HG03103 (cell line): ENCODE measurements at regions not wholly inside any gene's neighbourhood (a gene's known extent, or its start where the extent isn't known, plus 50 kb on each side); places are given as distances from the start of the nearest gene placed in this dataset.

Source experiments
- ATAC-seq: cut with Tn5 transposase; IDR thresholded peaks from one replicate; pipeline ENCODE4 v1.9.1; 2021; ENCODE audit warnings: low read depth; ENCODE audit not compliant: unreplicated experiment

DNA sequence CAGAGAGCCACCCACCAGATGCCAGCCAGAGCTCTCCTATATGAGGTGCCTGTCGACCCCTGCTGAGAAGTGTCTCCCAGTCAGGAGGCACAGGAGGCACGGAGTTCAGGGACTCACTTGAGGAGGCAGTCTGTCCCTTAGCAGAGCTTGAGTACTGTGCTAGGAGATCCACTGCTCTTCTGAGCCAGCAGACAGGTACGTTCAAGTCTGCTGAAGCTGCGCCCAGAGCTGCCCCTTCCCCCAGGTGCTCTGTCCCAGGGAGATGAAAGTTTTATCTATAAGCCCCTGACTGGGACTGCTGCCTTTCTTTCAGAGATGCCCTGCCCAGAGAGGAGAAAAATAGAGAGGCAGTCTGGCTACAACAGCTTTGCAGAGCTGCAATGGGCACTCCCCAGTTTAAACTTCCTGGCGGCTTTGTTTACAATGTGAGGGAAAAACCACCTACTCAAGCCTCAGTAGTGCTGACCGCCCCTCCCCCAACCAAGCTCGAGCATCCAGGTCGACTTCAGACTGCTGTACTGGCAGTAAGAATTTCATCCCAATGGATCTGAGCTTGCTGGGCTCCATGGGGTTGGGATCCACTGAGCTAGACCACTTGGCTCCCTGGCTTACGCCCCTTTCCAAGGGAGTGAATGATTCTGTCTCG lies 146.7 kb upstream of the USP15 start:
- no peak for ATAC-seq

DNA sequence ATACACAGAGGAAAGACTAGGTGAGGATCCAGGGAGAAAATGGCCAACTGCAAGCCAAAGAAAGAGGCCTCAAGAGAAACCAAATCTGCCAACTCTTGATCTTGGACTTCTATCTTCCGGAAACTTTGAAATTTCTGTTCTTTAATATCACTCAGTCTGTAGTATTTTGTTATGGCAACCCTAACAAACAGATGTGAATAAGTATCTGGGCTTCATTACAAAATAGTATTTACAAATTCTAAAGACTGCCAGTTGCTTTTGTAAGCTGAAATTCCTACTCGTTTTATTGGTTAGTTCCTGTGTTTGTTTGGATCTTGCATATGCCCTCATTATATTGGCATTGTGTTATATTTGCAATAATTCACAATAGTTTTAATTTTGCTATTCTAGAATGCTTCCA lies 143.2 kb upstream of the USP15 start:
- ATAC-seq = no peak

DNA sequence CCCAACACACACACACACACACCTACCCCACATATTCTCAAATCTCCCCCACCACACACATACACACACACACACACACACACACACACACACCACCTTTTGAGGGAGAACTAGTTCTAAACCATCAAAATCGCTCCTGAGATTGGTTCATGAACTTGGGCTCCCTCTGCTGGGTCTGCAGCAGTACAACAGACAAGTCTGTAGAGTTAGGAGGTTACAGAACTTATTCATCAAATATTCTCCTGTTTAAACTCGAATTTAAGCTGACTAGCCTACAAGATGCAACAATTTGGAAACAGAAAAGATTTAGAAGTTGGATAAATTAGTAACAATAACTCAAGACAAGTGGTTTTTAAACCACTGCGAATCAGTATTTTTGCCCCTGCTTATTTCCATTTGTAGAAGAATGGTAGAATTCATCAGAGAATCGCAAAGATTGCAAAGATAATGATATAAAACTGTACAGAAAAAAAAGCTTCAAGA lies 136.4 kb upstream of the USP15 start:
- peak; percentile 91 for ATAC-seq

GRCh38 chr12:62127516-62127915 lies 132.7 kb upstream of the USP15 start:
- no peak for ATAC-seq

GRCh38 chr12:62128175-62128975 lies 131.8 kb upstream of the USP15 start:
- ATAC-seq = no peak

- no peak for ATAC-seq
These were observed 130.9 kb upstream of the USP15 start for GRCh38 chr12:62129291-62129690.

GRCh38 chr12:62130402-62130801 lies 129.8 kb upstream of the USP15 start:
- ATAC-seq = no peak

- no peak for ATAC-seq
These were observed 129.2 kb upstream of the USP15 start for GRCh38 chr12:62130834-62131552.

DNA sequence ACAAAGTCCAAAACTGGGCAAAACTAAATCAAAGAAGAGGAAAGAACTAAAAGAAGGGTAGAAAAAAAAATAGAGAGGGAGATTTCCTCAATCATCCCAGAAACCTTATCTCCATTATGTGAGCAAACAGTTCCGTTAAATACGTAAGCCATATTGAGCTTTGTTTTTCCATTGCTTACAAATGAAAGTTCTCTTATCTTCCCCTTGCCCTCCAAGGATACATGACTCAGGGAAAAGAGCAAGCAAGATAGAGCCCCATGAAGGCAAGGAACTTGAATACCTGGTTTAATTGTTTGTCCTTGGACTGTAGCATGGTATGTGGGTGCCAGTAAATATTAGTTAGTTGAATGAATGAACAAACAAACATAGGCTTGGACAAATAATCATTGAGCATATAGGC lies 126.8 kb upstream of the USP15 start:
- ATAC-seq = no peak

GRCh38 chr12:62135553-62136200 lies 124.5 kb upstream of the USP15 start:
- no peak for ATAC-seq

- ATAC-seq = no peak
These were observed 123.7 kb upstream of the USP15 start for GRCh38 chr12:62136496-62136895.

DNA sequence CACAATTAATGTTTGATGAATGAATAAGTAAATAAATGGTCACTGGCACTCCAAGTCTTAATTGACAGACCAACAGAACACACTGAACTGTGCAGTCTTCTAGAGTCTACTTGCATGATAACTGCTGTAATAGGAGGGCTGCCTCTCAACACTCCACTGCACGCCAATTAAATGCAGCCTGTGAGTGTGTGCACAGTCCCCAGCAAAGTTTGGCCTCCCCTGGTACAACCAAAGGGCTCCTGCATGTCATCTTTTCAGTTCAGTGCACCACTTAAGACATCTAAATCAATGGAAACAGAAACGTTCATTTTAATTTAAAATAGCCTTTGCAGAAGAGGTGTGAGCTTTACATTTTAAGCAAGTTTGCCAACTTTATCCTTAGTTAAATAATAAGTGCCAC lies 121.7 kb upstream of the USP15 start:
- no peak for ATAC-seq

DNA sequence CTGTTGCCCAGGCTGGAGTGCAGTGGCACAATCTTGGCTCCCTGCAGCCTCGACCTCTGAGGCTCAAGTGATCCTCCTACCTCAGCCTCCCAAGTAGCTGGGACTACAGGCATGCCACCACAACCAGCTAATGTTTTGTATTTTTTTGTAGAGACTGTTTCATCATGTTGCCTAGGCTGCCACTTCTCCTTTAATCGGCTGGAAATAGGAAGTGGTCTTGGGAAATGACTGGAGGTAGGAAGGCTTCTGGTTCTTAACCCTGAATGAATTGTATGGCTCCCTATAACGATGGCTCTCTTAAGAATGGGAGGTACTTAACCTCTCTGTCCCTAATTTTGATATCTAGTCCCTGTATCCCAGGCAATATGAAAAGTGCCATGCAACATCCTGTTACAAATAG lies 113.9 kb upstream of the USP15 start:
- no peak for ATAC-seq

- no peak for ATAC-seq
These were observed 102.2 kb upstream of the USP15 start for GRCh38 chr12:62158013-62158412.

DNA sequence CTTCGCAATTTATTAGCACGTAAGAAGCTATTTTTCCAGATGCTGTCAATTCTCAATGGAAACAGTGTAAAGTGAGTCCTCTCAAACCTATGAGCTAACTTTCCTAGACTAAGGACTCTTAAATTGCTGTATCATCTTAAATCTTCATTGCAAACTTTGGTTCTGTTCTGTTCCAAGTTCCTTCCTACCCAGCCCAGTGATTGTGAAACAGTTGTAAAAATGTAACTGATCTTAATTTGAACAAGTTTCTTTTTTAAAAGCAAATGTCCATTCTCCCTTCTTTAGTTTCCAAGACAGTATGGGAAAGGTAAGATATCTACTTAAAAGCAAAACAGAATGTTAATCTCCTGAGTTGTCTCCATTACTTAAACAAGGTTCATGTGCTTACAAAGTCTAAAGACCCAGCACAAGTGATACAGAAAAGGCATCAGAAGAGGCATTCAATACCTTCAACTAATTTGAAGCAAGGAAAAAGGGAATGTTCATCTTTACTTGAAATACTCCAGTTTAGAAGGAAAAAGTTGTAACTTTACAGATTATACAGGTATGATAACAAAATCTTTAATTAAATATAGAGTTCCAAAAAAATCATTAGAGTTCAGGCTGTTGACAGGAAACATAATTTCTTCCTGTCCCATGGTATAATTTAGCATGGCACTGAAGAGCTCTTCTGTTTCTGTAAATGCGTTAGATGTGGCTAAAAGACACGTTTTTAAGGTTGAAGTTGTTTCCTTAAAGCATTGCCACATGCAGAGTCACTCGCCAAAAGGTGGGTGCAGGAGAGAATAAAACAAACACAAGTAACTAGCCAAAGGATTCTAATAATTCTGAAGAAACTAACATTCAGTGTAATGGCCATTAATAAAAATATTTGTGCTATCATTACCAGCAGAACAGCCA lies 101.5 kb upstream of the USP15 start:
- ATAC-seq = no peak

GRCh38 chr12:62162214-62162613 lies 98.0 kb upstream of the USP15 start:
- ATAC-seq = no peak

GRCh38 chr12:62163368-62163767 lies 96.8 kb upstream of the USP15 start:
- ATAC-seq = no peak

- no peak for ATAC-seq
These were observed 96.2 kb upstream of the USP15 start for GRCh38 chr12:62164036-62164435.

DNA sequence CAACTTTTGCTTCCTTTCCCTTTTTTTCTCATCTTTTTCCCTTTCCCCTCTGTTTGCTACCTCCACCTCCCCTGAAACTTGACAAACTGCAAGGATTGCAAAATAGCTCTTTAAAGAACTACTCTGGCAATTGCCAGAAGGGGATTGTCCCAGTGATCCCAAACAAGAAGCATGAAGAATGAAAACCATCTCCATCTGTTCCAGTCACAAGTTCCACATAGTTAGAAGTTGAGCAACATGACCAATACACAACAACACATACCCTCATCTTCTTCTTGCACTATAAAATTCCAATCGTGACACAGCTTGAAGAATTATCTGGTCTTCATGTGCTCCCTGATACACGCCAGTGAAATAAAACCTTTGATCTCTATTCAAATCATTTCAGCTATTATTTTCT lies 93.7 kb upstream of the USP15 start:
- no peak for ATAC-seq

GRCh38 chr12:62168411-62168810 lies 91.8 kb upstream of the USP15 start:
- no peak for ATAC-seq
